Karpas-422 (cell line): ENCODE measurements at regions not wholly inside any gene's neighbourhood (a gene's known extent, or its start where the extent isn't known, plus 50 kb on each side); places are given as distances from the start of the nearest gene placed in this dataset.
"Not testable (repeated sequence)": the region's sequence is repeated elsewhere in the genome, so short reads cannot be mapped to it uniquely, and the experiment has no call there.

Experiments
- DNase-seq: peaks from one replicate; pipeline ENCODE4 v3.0.0-alpha.2; 2015
- H2AFZ ChIP-seq: fragments of 200-600 bp; sonication (generic); 2 replicates; pipeline ENCODE4 v1.6.1; 2014; ENCODE audit warnings: antibody characterized with exemption, low read length, mixed read lengths
- H3K27ac ChIP-seq: fragments of 200-600 bp; sonication (generic); 2 replicates; pipeline ENCODE4 v1.5.1; 2014; ENCODE audit warnings: mild to moderate bottlenecking, low read length, moderate library complexity
- H3K27me3 ChIP-seq: fragments of 200-600 bp; sonication (generic); 2 replicates; pipeline ENCODE4 v1.6.1; 2014; ENCODE audit warnings: low read length, mixed read lengths
- H3K36me3 ChIP-seq: fragments of 200-600 bp; sonication (generic); 2 replicates; pipeline ENCODE4 v1.6.1; 2014; ENCODE audit warnings: low read length, mixed read lengths; ENCODE audit not compliant: insufficient read depth
- H3K4me1 ChIP-seq: fragments of 200-600 bp; sonication (generic); 2 replicates; pipeline ENCODE4 v1.6.1; 2014; ENCODE audit warnings: mild to moderate bottlenecking, low read length, mixed read lengths
- H3K4me2 ChIP-seq: fragments of 200-600 bp; sonication (generic); 2 replicates; pipeline ENCODE4 v1.6.1; 2014; ENCODE audit warnings: low read length, low read depth, mild to moderate bottlenecking; ENCODE audit not compliant: poor library complexity, severe bottlenecking
- H3K4me3 ChIP-seq: fragments of 200-600 bp; sonication (generic); 2 replicates; pipeline ENCODE4 v1.5.1; 2014; ENCODE audit warnings: mild to moderate bottlenecking, antibody characterized with exemption, low read length, mixed read lengths
- H3K79me2 ChIP-seq: fragments of 200-600 bp; sonication (generic); 2 replicates; pipeline ENCODE4 v1.6.1; 2014; ENCODE audit warnings: mild to moderate bottlenecking, low read length, mixed read lengths
- H3K9ac ChIP-seq: fragments of 200-600 bp; sonication (generic); 2 replicates; pipeline ENCODE4 v1.6.0; 2014; ENCODE audit warnings: low read length
- H3K9me2 ChIP-seq: fragments of 200-600 bp; sonication (generic), shearing (Covaris generic); replicated peaks from 2 replicates; pipeline ENCODE4 v1.6.0; 2014; ENCODE audit warnings: mild to moderate bottlenecking, low read length, moderate library complexity; ENCODE audit not compliant: insufficient read depth
- H3K9me3 ChIP-seq: fragments of 300-700, 200-600 bp; sonication (generic); 2 replicates; pipeline ENCODE4 v1.6.1; 2014; ENCODE audit warnings: low read length, mixed read lengths
- H4K20me1 ChIP-seq: fragments of 200-600 bp; sonication (generic); 2 replicates; pipeline ENCODE4 v1.6.1; 2014; ENCODE audit warnings: mild to moderate bottlenecking, antibody characterized with exemption, low read length, low read depth; ENCODE audit not compliant: insufficient read depth

DNA sequence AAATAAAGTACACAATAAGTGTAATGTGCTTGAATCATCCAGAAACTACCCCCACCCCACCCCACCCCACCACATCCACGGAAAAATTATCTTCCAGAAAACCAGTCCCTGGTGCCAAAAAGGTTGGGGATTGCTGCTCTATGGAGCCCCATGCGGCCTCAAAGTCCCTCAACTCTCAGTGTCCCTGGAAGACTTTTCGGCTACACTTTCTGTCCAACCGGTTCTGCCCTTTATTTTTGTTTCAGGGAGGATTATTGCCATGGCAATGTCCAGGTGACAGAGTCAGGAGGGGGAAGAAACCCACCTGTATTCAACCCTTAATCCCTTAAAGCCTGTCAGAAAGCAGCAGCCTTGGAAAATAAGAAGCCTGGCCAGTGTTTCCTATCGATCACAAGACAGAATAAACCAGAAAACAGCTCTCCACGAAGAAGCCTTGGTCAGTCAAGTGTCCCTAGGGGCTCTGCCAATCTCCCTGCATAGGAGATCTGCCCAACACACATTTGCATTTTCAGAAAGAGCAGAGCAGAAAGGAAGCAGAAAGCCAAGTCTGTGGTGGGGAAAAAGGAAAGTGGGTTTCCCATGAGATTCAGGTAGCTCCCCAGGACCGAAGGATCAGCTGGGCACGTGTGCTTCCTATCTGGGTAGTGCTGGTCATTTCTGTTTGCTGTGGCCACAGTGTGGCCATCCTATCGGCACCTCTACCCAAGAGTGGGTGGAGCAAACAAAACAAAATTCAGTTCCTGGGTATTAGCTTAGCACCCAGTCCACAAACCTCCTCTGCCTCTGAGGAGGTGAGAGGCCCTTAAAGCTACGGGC is 342.7 kb downstream of the SOX9 start:
- Histone ChIP-seq H3K9ac (no peak overlapping the region), H4K20me1 (no peaks in the 10 kb centered on the region), H2AFZ (no peak overlapping the region), H3K27ac (no peak overlapping the region), H3K4me1 (peaks cover 44% of the 10 kb centered on the region), H3K9me2 (no peaks in the 10 kb centered on the region), H3K79me2 (no peaks in the 10 kb centered on the region), H3K4me2 (peak overlapping the region; percentile 32), H3K36me3 (no peaks in the 10 kb centered on the region), H3K4me3 (no peak overlapping the region), H3K9me3 (no peaks in the 10 kb centered on the region), H3K27me3 (no peaks in the 10 kb centered on the region)
- DNase-seq: no peak

DNA sequence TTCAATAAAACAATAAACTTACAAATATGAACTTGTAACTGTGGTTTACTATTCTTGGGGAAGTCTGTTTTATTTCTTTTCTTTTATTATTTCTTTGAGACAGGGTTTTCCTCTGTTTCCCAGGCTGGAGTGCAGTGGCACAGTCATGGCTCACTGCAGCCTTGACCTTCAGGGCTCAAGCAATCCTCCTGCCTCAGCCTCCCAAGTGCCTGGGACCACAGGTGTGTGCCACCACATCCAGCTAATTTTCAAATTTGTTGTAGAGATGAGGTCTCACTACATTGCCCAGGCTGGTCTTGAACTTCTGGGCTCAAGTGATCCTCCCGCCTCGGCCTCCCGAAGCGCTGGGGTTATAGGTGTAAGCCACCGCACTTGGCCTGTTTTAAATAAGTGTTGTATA is 343.4 kb downstream of the SOX9 start:
- H2AFZ ChIP-seq, H3K27ac ChIP-seq, H3K27me3 ChIP-seq, H3K9me2 ChIP-seq, H3K9me3 ChIP-seq, H3K4me3 ChIP-seq, DNase-seq, H3K79me2 ChIP-seq, H3K9ac ChIP-seq, H4K20me1 ChIP-seq, H3K36me3 ChIP-seq: not testable (repeated sequence)
- Histone ChIP-seq H3K4me1 (peaks cover 50% of the 10 kb centered on the region), H3K4me2 (peak overlapping the region; percentile 32)

DNA sequence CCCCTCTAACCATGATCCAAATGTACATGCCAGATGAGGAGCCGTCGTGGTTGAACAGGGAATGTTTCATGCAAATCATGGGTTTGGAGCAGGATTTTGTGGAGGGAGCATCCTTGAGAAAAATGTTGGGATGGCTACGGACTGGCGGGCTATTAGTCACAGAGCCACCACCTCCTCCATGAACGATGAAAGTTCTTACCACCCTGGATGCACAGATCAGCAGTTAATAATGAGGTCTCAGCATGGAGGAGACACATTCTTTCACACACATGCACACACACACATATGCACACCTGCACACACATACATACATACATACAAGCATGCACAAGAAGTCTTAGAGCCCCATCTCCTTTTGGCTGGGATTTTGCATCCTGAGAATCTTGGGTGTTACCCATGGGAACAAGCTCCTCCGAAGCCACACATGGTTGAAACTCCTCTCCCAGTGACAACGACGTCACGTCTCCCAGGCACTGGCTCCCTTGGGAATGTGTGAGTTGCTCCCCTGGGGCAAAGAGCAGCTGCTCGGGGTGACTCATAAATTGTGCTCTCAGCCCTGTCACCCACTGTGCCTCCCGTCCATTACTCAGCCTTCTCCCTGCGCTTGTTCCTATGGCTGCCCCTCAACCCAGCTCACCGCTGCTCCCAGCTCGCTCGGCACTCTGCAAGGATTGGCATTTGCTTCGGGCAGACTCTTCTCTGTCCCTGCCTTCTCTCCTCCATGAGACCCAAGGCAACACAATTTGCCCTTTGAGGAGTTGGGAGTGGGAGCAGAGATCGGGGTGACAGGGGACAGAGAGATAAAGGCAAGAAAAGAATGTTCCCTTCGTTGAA is 344.6 kb downstream of the SOX9 start:
- peak overlapping the region; percentile 46 for H3K4me2 ChIP-seq

DNA sequence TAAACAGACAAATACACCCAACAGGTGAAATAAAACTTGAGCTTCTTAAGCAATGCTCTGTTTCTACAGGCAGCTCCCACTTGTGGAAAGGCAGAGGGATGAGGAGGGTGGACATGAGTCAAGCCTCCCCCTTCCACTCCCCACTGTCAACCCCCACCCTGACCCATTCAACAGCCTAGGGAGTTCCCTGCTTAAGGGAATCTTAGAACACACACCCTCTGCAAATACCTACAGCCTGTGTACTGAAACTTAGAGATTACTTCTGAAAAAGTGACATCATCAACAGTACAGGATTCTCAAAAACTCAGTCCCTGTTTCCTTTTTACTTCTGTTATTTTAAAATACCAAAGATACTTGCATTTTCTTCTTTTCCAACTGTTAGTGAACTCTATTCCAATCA is 345.4 kb downstream of the SOX9 start:
- H3K79me2 ChIP-seq: no peaks in the 10 kb centered on the region
- no peak overlapping the region for H3K27ac ChIP-seq
- no peaks in the 10 kb centered on the region for H3K27me3 ChIP-seq
- no peaks in the 10 kb centered on the region for H3K9me2 ChIP-seq
- no peak for DNase-seq
- H3K4me1 ChIP-seq: peaks cover 50% of the 10 kb centered on the region
- no peaks in the 10 kb centered on the region for H3K9me3 ChIP-seq
- peak overlapping the region; percentile 46 for H3K4me2 ChIP-seq
- no peak overlapping the region for H3K4me3 ChIP-seq
- no peak overlapping the region for H3K9ac ChIP-seq
- no peaks in the 10 kb centered on the region for H4K20me1 ChIP-seq
- H2AFZ ChIP-seq: no peak overlapping the region
- H3K36me3 ChIP-seq: no peaks in the 10 kb centered on the region

More for the DNA sequence above, 344.6 kb downstream of the SOX9 start:
- Histone ChIP-seq H4K20me1 (no peaks in the 10 kb centered on the region), H3K9ac (no peak overlapping the region), H3K4me1 (peaks cover 50% of the 10 kb centered on the region), H3K79me2 (no peaks in the 10 kb centered on the region), H3K27ac (no peak overlapping the region), H2AFZ (no peak overlapping the region), H3K27me3 (no peaks in the 10 kb centered on the region), H3K36me3 (no peaks in the 10 kb centered on the region), H3K4me3 (no peak overlapping the region), H3K9me2 (no peaks in the 10 kb centered on the region), H3K9me3 (no peaks in the 10 kb centered on the region)
- DNase-seq: peak; percentile 75

DNA sequence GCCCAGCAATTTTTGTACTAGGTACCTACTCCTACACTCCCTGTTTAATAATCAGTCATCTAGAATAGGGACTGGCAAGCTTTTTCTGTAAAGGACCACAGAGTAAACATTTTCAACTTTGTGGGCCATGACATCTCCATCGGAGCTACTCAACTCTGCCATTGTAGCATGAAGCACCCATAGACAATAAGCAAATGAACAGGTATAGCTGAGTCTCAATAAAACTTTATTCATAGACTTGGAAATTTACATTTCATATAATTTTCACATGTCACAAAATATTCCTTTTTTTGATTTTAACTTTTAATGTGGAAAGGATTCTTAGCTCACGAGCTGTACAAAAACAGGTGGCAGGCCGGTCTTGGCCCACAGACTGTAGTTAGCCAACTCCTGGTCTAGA is 345.8 kb downstream of the SOX9 start:
- Histone ChIP-seq H3K4me1 (peaks cover 50% of the 10 kb centered on the region), H3K9me3 (no peaks in the 10 kb centered on the region), H3K9ac (no peak overlapping the region), H4K20me1 (no peaks in the 10 kb centered on the region), H3K36me3 (no peaks in the 10 kb centered on the region), H3K27me3 (no peaks in the 10 kb centered on the region), H3K9me2 (no peaks in the 10 kb centered on the region), H2AFZ (no peak overlapping the region), H3K27ac (no peak overlapping the region), H3K79me2 (no peaks in the 10 kb centered on the region), H3K4me2 (no peak overlapping the region), H3K4me3 (no peak overlapping the region)
- DNase-seq: no peak

DNA sequence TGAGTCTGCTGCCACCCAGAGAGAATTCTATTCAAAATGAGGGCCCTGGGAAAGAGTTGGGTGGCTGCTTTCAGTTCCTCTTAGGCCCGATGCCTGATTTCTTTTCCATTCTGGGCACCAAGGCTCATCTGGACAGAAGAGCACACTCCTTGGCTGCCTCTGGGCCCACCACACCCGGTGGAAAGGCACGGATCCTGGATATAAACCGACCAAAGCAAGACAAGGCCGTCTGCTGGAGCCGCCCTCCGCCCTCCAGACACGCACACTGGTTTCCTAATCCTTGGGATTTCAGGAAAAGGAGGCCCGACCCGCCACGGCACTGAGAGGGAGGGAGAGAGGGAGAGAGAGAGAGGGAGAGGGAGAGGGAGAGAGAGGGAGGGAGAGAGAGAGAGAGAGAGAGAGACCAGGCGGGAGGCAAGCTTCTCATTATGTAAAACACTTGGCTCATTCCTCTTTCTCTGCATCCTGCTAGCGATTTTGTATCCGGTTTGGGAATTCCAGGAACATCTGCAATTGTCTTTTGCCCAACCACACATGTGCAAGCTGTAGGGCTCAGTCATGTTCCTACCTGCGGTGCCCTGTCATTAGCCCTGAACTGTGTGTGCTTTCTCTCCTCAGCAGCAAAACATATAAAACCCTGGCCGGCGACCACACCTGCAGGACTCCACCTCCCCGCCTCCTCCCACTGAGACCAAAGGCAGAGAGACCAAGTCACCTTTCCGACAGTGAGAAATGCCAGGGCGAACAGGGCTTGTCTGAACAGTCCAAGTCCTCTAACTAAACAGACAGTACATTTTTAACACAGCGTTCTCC is 347.2 kb downstream of the SOX9 start:
- no peak overlapping the region for H3K4me2 ChIP-seq

DNA sequence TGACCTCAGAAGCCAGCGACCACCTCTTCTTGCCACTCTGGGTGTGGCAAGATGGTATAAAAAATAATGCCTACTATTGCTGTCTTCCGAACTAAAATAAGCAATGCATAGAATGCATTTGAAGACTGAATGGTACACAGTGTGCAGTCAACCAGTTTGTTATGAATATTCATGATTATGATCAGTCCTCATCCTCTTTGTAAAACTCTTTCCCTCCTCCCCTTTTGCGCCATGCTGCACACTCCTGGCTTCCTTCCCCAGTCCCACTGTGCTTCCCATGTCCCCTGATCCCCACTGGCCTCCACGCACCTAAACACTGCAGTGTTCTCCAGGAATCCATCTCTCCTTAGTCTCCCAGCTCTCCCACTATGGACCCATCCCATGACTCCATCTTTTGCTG is 348.0 kb downstream of the SOX9 start:
- no peaks in the 10 kb centered on the region for H3K9me2 ChIP-seq
- no peak overlapping the region for H3K9ac ChIP-seq
- no peaks in the 10 kb centered on the region for H3K27me3 ChIP-seq
- H3K27ac ChIP-seq: no peak overlapping the region
- H3K79me2 ChIP-seq: no peaks in the 10 kb centered on the region
- H3K9me3 ChIP-seq: no peaks in the 10 kb centered on the region
- H3K4me1 ChIP-seq: peaks cover 53% of the 10 kb centered on the region
- H3K4me3 ChIP-seq: no peak overlapping the region
- H3K36me3 ChIP-seq: no peaks in the 10 kb centered on the region
- H2AFZ ChIP-seq: no peak overlapping the region
- DNase-seq: no peak
- H4K20me1 ChIP-seq: no peaks in the 10 kb centered on the region
- H3K4me2 ChIP-seq: no peak overlapping the region

More for the DNA sequence above, 347.2 kb downstream of the SOX9 start:
- Histone ChIP-seq H3K9me3 (no peaks in the 10 kb centered on the region), H3K27ac (no peak overlapping the region), H3K4me1 (peaks cover 59% of the 10 kb centered on the region), H2AFZ (no peak overlapping the region), H3K27me3 (no peaks in the 10 kb centered on the region), H3K79me2 (no peaks in the 10 kb centered on the region), H3K4me3 (no peak overlapping the region), H3K36me3 (no peaks in the 10 kb centered on the region), H4K20me1 (no peaks in the 10 kb centered on the region), H3K9me2 (no peaks in the 10 kb centered on the region), H3K9ac (no peak overlapping the region)
- DNase-seq: peak; percentile 51
